Upper lobe of left lung (tissue), 4 donors: ENCODE measurements at regions not wholly inside any gene's neighbourhood (a gene's known extent, or its start where the extent isn't known, plus 50 kb on each side); places are given as distances from the start of the nearest gene placed in this dataset.

Experiments used
- CTCF ChIP-seq, 6 experiments: fragments of 450-650 bp in 4 of 6; fragments of 200-600 bp in 2 of 6; sonication (generic) in 2 of 6; IDR thresholded peaks; one replicate each; pipeline ENCODE4 v1.5.1; 2016 to 2019; ENCODE audit warnings: antibody characterized with exemption in 6 of 6
- POLR2A ChIP-seq, 4 donors: fragments of 450-650 bp; IDR thresholded peaks; one replicate each; pipeline ENCODE4 v1.5.1; 2016 to 2017; ENCODE audit warnings: antibody characterized with exemption in 4 of 4, mild to moderate bottlenecking in 2 of 4
- POLR2AphosphoS5 ChIP-seq, 2 donors: sonication (generic); formaldehyde crosslinking; IDR thresholded peaks; one replicate each; pipeline ENCODE4 v1.5.1; 2017; ENCODE audit warnings: antibody characterized with exemption in 2 of 2

DNA sequence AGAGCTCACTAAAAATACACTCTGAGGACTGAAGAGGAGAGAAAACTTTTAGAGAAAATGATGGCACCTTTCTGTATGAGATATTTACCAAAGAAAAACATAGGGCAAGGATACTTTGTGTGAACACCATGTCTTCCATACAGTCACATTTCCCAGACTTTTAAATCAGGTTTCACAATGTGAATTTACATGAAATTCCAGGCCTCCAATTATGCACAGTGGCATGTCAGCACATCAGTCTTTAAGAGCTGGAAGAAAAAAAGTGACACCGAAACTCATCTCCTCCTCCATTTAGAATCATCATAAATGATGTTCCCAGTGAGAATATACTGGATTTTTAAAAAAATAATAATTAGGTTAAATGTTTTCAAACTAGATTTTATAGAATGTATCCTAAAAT is 232.2 kb upstream of the UBASH3B start:
- TF ChIP-seq POLR2AphosphoS5 (IDR thresholded peaks at IDR 0.05) (no peak), CTCF (IDR thresholded peaks at IDR 0.05) (no peak), POLR2A (IDR thresholded peaks at IDR 0.05) (no peak)
